Astrocyte (in vitro differentiated cells and primary cell): ENCODE measurements at regions not wholly inside any gene's neighbourhood (a gene's known extent, or its start where the extent isn't known, plus 50 kb on each side); places are given as distances from the start of the nearest gene placed in this dataset.

Source experiments
- DNase-seq: peaks from one replicate; pipeline ENCODE4 v3.0.0-alpha.2; 2010; ENCODE audit warnings: low read depth
- FAIRE-seq: peaks from 2 replicates; lab custom pipeline; 2011; peaks lifted over from hg19 to GRCh38; lab: Jason Lieb, UNC
- H2AFZ ChIP-seq: 2 replicates; pipeline ENCODE4 v1.6.0; 2012; ENCODE audit warnings: low read depth, low read length, inconsistent platforms
- H3K27ac ChIP-seq: 2 replicates; pipeline ENCODE4 v1.5.1; 2011; ENCODE audit warnings: low read depth, low read length, inconsistent platforms
- H3K27me3 ChIP-seq: 2 replicates; pipeline ENCODE4 v1.6.0; 2011; ENCODE audit warnings: low read length, inconsistent platforms; ENCODE audit not compliant: insufficient read depth
- H3K36me3 ChIP-seq: 2 replicates; pipeline ENCODE4 v1.5.1; 2011; ENCODE audit warnings: low read length, inconsistent platforms; ENCODE audit not compliant: insufficient read depth
- H3K4me1 ChIP-seq: 2 replicates; pipeline ENCODE4 v1.5.1; 2011; ENCODE audit warnings: low read length, inconsistent platforms; ENCODE audit not compliant: insufficient read depth
- H3K4me2 ChIP-seq: 2 replicates; pipeline ENCODE4 v1.6.0; 2012; ENCODE audit warnings: low read length, inconsistent platforms
- H3K4me3 ChIP-seq: 2 replicates; pipeline ENCODE4 v1.5.1; 2011; ENCODE audit warnings: low read depth, mild to moderate bottlenecking, low read length, inconsistent platforms; ENCODE audit not compliant: insufficient read depth
- H3K79me2 ChIP-seq: 2 replicates; pipeline ENCODE4 v1.6.0; 2012; ENCODE audit warnings: mild to moderate bottlenecking, low read length, inconsistent platforms; ENCODE audit not compliant: insufficient read depth
- H3K9ac ChIP-seq: 2 replicates; pipeline ENCODE4 v1.6.0; 2012; ENCODE audit warnings: mild to moderate bottlenecking, low read length, inconsistent platforms
- H3K9me3 ChIP-seq: 2 replicates; pipeline ENCODE4 v1.5.1; 2012; ENCODE audit warnings: low read depth, mild to moderate bottlenecking, low read length, inconsistent platforms; ENCODE audit not compliant: insufficient read depth
- H4K20me1 ChIP-seq: 2 replicates; pipeline ENCODE4 v1.6.0; 2012; ENCODE audit warnings: low read length, inconsistent platforms; ENCODE audit not compliant: insufficient read depth
- H3K27ac Mint-ChIP-seq: one replicate; pipeline ENCODE4 v1.8.0; 2021; ENCODE audit warnings: mild to moderate bottlenecking, mixed read lengths; ENCODE audit not compliant: unreplicated experiment
- H3K27me3 Mint-ChIP-seq: one replicate; pipeline ENCODE4 v1.8.0; 2021; ENCODE audit warnings: low read depth, mixed read lengths; ENCODE audit not compliant: unreplicated experiment
- H3K36me3 Mint-ChIP-seq: one replicate; pipeline ENCODE4 v1.8.0; 2021; ENCODE audit warnings: low read depth, mixed read lengths; ENCODE audit not compliant: unreplicated experiment
- H3K4me1 Mint-ChIP-seq: one replicate; pipeline ENCODE4 v1.8.0; 2021; ENCODE audit warnings: low read depth, mixed read lengths; ENCODE audit not compliant: unreplicated experiment
- H3K4me3 Mint-ChIP-seq: one replicate; pipeline ENCODE4 v1.8.0; 2021; ENCODE audit warnings: mild to moderate bottlenecking, moderate library complexity, mixed read lengths; ENCODE audit not compliant: unreplicated experiment
- H3K9me3 Mint-ChIP-seq: one replicate; pipeline ENCODE4 v1.8.0; 2021; ENCODE audit warnings: mild to moderate bottlenecking, mixed read lengths; ENCODE audit not compliant: unreplicated experiment
- EZH2 ChIP-seq: IDR thresholded peaks from 2 replicates; pipeline ENCODE4 v1.6.1; 2012; ENCODE audit warnings: mild to moderate bottlenecking, low read length, inconsistent platforms; ENCODE audit not compliant: insufficient read depth
- TF ChIP-seq, protein P1 (sequence below): IDR thresholded peaks from 2 replicates; pipeline ENCODE4 v1.5.1; 2011; ENCODE audit warnings: low read depth, mild to moderate bottlenecking, inconsistent platforms, low read length, moderate library complexity; ENCODE audit not compliant: insufficient read depth

DNA sequence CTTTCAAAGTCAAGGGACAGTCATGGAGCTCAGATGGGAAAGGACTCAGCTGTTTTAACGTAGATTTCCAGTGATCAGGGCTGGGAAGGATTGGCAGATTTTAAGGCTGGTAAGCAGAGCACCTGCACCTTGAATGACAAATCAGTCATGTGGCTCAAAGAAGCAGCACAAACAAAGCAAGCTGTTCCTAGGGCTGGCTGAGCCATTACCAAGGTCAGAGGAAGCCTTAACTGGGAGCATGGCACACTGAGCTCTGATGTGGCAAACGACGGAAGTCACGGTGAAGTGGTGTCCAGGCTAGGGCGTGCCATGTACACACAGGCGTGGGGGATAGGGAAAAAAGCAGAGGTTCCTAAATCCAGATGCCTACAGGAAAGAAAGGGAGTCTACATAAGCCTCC is 84.6 kb upstream of the PFN2 start:
- H3K9me3 ChIP-seq, result no peaks in the 10 kb centered on the region

DNA sequence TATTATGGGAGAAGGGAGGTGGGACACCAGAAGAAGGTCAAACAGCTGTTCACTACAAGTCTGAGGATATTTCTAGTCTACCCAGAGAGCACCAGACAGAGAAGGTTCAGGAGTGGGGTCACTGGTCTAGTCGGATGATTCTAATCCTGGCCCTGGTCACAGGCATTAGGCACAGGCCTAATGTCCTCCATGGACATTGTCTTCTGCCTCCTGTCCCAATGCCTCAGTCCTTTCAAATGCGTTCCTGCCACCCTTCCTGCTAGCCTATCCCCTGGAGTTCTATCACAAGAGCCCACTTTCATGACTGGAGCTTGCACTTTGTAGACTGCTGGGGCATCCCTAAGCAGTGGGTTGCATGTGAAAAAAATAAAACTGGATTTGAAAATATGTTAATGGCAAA is 83.9 kb upstream of the PFN2 start:
- DNase-seq (no peak), FAIRE-seq (no peak)
- Histone ChIP-seq H3K9ac (no peak overlapping the region), H3K4me1 (no peaks in the 10 kb centered on the region), H3K27ac (no peak overlapping the region), H3K9me3 (no peaks in the 10 kb centered on the region), H4K20me1 (no peaks in the 10 kb centered on the region), H3K4me2 (no peak overlapping the region), H2AFZ (no peak overlapping the region), H3K27me3 (peaks cover 3% of the 10 kb centered on the region), H3K79me2 (no peaks in the 10 kb centered on the region), H3K4me3 (no peak overlapping the region), H3K36me3 (no peaks in the 10 kb centered on the region)
- Mint-ChIP-seq H3K27me3 (peaks cover 24% of the 10 kb centered on the region), H3K4me3 (no peak overlapping the region), H3K4me1 (no peaks in the 10 kb centered on the region), H3K36me3 (no peaks in the 10 kb centered on the region), H3K27ac (no peak overlapping the region), H3K9me3 (peaks cover 2% of the 10 kb centered on the region)
- TF ChIP-seq EZH2, result no peak
- TF ChIP-seq, protein P1, sequence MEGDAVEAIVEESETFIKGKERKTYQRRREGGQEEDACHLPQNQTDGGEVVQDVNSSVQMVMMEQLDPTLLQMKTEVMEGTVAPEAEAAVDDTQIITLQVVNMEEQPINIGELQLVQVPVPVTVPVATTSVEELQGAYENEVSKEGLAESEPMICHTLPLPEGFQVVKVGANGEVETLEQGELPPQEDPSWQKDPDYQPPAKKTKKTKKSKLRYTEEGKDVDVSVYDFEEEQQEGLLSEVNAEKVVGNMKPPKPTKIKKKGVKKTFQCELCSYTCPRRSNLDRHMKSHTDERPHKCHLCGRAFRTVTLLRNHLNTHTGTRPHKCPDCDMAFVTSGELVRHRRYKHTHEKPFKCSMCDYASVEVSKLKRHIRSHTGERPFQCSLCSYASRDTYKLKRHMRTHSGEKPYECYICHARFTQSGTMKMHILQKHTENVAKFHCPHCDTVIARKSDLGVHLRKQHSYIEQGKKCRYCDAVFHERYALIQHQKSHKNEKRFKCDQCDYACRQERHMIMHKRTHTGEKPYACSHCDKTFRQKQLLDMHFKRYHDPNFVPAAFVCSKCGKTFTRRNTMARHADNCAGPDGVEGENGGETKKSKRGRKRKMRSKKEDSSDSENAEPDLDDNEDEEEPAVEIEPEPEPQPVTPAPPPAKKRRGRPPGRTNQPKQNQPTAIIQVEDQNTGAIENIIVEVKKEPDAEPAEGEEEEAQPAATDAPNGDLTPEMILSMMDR, result no peak

More for the DNA sequence above, 84.6 kb upstream of the PFN2 start:
- H2AFZ ChIP-seq, result no peak overlapping the region
- peaks cover 2% of the 10 kb centered on the region for H3K9me3 Mint-ChIP-seq
- TF ChIP-seq, protein P1, result no peak
- no peak for TF ChIP-seq EZH2
- no peak overlapping the region for H3K4me3 ChIP-seq
- no peak overlapping the region for H3K4me2 ChIP-seq
- H3K9ac ChIP-seq, result no peak overlapping the region
- H3K27ac ChIP-seq, result no peak overlapping the region
- H3K79me2 ChIP-seq, result no peaks in the 10 kb centered on the region
- no peaks in the 10 kb centered on the region for H3K4me1 Mint-ChIP-seq
- peaks cover 24% of the 10 kb centered on the region for H3K27me3 Mint-ChIP-seq
- H3K4me1 ChIP-seq, result no peaks in the 10 kb centered on the region
- H3K36me3 Mint-ChIP-seq, result no peaks in the 10 kb centered on the region
- DNase-seq (no peak), FAIRE-seq (no peak)
- peaks cover 3% of the 10 kb centered on the region for H3K27me3 ChIP-seq
- no peak overlapping the region for H3K27ac Mint-ChIP-seq
- no peak overlapping the region for H3K4me3 Mint-ChIP-seq
- H4K20me1 ChIP-seq, result no peaks in the 10 kb centered on the region
- H3K36me3 ChIP-seq, result no peaks in the 10 kb centered on the region

DNA sequence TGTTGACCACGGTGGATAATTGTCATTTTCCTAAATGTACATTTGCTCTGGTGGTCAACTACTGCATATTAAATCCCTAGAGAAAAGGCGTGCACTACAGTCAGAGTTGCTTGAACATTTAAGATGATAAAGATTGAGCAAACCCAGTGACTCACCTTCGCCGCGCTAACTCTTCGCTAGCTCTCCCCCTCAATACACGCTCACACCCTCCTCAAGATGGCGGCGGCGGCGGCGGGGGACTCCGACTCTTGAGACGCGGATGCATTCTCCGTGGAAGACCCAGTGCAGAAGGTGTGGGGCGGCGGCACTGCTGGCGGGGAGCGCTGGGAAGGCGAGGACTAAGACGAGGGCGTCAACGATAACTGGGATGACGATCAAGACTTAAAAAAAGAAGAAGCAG is 79.8 kb upstream of the PFN2 start:
- H3K4me3 ChIP-seq, result no peak overlapping the region
- no peak overlapping the region for H3K9ac ChIP-seq
- Mint-ChIP-seq H3K9me3 (peaks cover 2% of the 10 kb centered on the region), H3K4me1 (no peaks in the 10 kb centered on the region), H3K4me3 (no peak overlapping the region), H3K36me3 (no peaks in the 10 kb centered on the region), H3K27ac (no peak overlapping the region), H3K27me3 (peaks cover 15% of the 10 kb centered on the region)
- DNase-seq (no peak), FAIRE-seq (no peak)
- H3K27ac ChIP-seq, result no peak overlapping the region
- no peaks in the 10 kb centered on the region for H3K4me1 ChIP-seq
- no peaks in the 10 kb centered on the region for H3K79me2 ChIP-seq
- H3K36me3 ChIP-seq, result no peaks in the 10 kb centered on the region
- TF ChIP-seq, protein P1, result no peak
- no peak for TF ChIP-seq EZH2
- H2AFZ ChIP-seq, result no peak overlapping the region
- H4K20me1 ChIP-seq, result no peaks in the 10 kb centered on the region
- H3K27me3 ChIP-seq, result peaks cover under 1% of the 10 kb centered on the region
- no peak overlapping the region for H3K4me2 ChIP-seq
- no peaks in the 10 kb centered on the region for H3K9me3 ChIP-seq
